ENCODE measurements at regions not wholly inside any gene's neighbourhood (a gene's known extent, or its start where the extent isn't known, plus 50 kb on each side); places are given as distances from the start of the nearest gene placed in this dataset.

GRCh38 chr5:34587355-34588241, 68.5 kb upstream of the RAI14 start:
- Histone ChIP-seq H3K9ac (ENCODE audit: low read depth, low read length) (no peak overlapping the region), H3K4me1 (ENCODE audit: insufficient read depth, low read length) (peaks cover 9% of the 10 kb centered on the region; the same call in 1 of the 2 replicates), H3K9me3 (ENCODE audit: control insufficient read depth, insufficient read depth, low read length) (no peaks in the 10 kb centered on the region), H3K36me3 (ENCODE audit: insufficient read depth, low read length) (no peaks in the 10 kb centered on the region)

- no peaks in the 10 kb centered on the region for H3K9me3 ChIP-seq (ENCODE audit: control insufficient read depth, insufficient read depth, low read length)
- H3K9ac ChIP-seq (ENCODE audit: low read depth, low read length), result no peak overlapping the region
- no peaks in the 10 kb centered on the region for H3K36me3 ChIP-seq (ENCODE audit: insufficient read depth, low read length)
- peaks cover 9% of the 10 kb centered on the region; the same call in 1 of the 2 replicates for H3K4me1 ChIP-seq (ENCODE audit: insufficient read depth, low read length)
Observed at GRCh38 chr5:34589832-34590231, 66.3 kb upstream of the RAI14 start.

- Histone ChIP-seq H3K4me1 (ENCODE audit: insufficient read depth, low read length) (peaks cover 9% of the 10 kb centered on the region; the same call in 1 of the 2 replicates), H3K36me3 (ENCODE audit: insufficient read depth, low read length) (no peaks in the 10 kb centered on the region), H3K9me3 (ENCODE audit: control insufficient read depth, insufficient read depth, low read length) (no peaks in the 10 kb centered on the region), H3K9ac (ENCODE audit: low read depth, low read length) (no peak overlapping the region)
Observed at GRCh38 chr5:34591723-34592122, 64.4 kb upstream of the RAI14 start.

GRCh38 chr5:34597034-34598027, 58.8 kb upstream of the RAI14 start:
- peaks cover 3% of the 10 kb centered on the region; the same call in 1 of the 2 replicates for H3K4me1 ChIP-seq (ENCODE audit: insufficient read depth, low read length)
- H3K36me3 ChIP-seq (ENCODE audit: insufficient read depth, low read length), result no peaks in the 10 kb centered on the region
- H3K9ac ChIP-seq (ENCODE audit: low read depth, low read length), result no peak overlapping the region
- no peaks in the 10 kb centered on the region for H3K9me3 ChIP-seq (ENCODE audit: control insufficient read depth, insufficient read depth, low read length)

- H3K36me3 ChIP-seq (ENCODE audit: insufficient read depth, low read length), result no peaks in the 10 kb centered on the region
- H3K9ac ChIP-seq (ENCODE audit: low read depth, low read length), result no peak overlapping the region
- no peaks in the 10 kb centered on the region for H3K9me3 ChIP-seq (ENCODE audit: control insufficient read depth, insufficient read depth, low read length)
- H3K4me1 ChIP-seq (ENCODE audit: insufficient read depth, low read length), result peaks cover 3% of the 10 kb centered on the region; the same call in 1 of the 2 replicates
Observed at GRCh38 chr5:34598177-34598794, 57.8 kb upstream of the RAI14 start.

GRCh38 chr5:34599471-34600117, 56.5 kb upstream of the RAI14 start:
- peaks cover 3% of the 10 kb centered on the region; the same call in 1 of the 2 replicates for H3K4me1 ChIP-seq (ENCODE audit: insufficient read depth, low read length)
- H3K36me3 ChIP-seq (ENCODE audit: insufficient read depth, low read length), result no peaks in the 10 kb centered on the region
- no peak overlapping the region for H3K9ac ChIP-seq (ENCODE audit: low read depth, low read length)
- no peaks in the 10 kb centered on the region for H3K9me3 ChIP-seq (ENCODE audit: control insufficient read depth, insufficient read depth, low read length)

- Histone ChIP-seq H3K36me3 (ENCODE audit: insufficient read depth, low read length) (no peaks in the 10 kb centered on the region), H3K9me3 (ENCODE audit: control insufficient read depth, insufficient read depth, low read length) (no peaks in the 10 kb centered on the region), H3K4me1 (ENCODE audit: insufficient read depth, low read length) (peaks cover 3% of the 10 kb centered on the region; the same call in 1 of the 2 replicates), H3K9ac (ENCODE audit: low read depth, low read length) (no peak overlapping the region)
Observed at GRCh38 chr5:34600118-34600493, 56.0 kb upstream of the RAI14 start.

- Histone ChIP-seq H3K9me3 (ENCODE audit: control insufficient read depth, insufficient read depth, low read length) (no peaks in the 10 kb centered on the region), H3K36me3 (ENCODE audit: insufficient read depth, low read length) (no peaks in the 10 kb centered on the region), H3K9ac (ENCODE audit: low read depth, low read length) (no peak overlapping the region), H3K4me1 (ENCODE audit: insufficient read depth, low read length) (no peaks in the 10 kb centered on the region)
Observed at GRCh38 chr5:34603378-34603777, 52.8 kb upstream of the RAI14 start.

- H3K36me3 ChIP-seq (ENCODE audit: insufficient read depth, low read length), result no peaks in the 10 kb centered on the region
- H3K4me1 ChIP-seq (ENCODE audit: insufficient read depth, low read length), result 0 out of 2 replicates have a peak, but pooled peaks cover under 1% of the 10 kb centered on the region
Observed at GRCh38 chr5:34604119-34604675, 51.9 kb upstream of the RAI14 start.

GRCh38 chr5:34606101-34606500, 50.0 kb upstream of the RAI14 start:
- Histone ChIP-seq H3K9ac (ENCODE audit: low read depth, low read length) (no peak overlapping the region), H3K9me3 (ENCODE audit: control insufficient read depth, insufficient read depth, low read length) (no peaks in the 10 kb centered on the region), H3K36me3 (ENCODE audit: insufficient read depth, low read length) (no peaks in the 10 kb centered on the region), H3K4me1 (ENCODE audit: insufficient read depth, low read length) (peaks cover 19% of the 10 kb centered on the region)

More at GRCh38 chr5:34604119-34604675, 51.9 kb upstream of the RAI14 start:
- no peaks in the 10 kb centered on the region for H3K9me3 ChIP-seq (ENCODE audit: control insufficient read depth, insufficient read depth, low read length)
- no peak overlapping the region for H3K9ac ChIP-seq (ENCODE audit: low read depth, low read length)
